ENCODE measurements at regions not wholly inside any gene's neighbourhood (a gene's known extent, or its start where the extent isn't known, plus 50 kb on each side); places are given as distances from the start of the nearest gene placed in this dataset.

DNA sequence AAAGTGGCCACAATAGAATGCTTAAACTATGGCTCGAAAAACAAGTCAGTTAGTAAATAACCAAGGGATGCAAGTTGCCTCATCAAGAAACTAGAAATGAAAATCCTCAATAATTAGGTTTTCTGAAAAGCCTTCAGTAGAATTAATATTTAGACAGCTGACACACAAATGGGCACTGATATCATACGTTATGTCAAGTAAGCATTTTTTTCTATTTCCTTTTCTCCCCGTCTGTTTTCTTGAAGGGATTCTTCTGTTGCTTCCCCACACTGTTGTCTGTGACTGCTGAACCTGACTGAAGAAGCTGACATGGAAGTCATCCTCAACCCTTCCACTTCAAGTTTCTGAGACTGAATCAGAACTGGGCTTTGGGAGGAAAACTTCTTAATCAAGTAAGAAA, 151.8 kb upstream of the CADM2 start:
- H3K27me3 Mint-ChIP-seq (ENCODE audit: unreplicated experiment), result no peaks in the 10 kb centered on the region
- BruUV-seq (replicated peaks), result no TSS peak

DNA sequence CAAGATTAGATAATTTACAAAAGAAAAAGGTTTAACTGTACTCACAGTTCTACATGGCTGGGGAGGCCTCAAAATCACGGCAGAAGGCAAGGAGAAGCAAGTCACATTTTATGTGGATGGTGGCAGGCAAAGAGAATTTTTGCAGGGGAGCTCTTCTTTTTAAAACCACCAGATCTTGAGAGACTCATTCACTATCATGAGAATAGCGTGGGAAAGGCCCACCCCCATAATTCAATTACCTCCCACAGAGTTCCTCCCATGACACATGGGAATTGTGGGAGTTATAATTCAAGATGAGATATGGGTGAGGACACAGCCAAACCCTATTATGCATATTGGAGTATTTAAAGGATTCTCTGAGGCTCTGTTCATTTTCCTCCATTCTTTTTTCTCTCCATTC, 138.7 kb upstream of the CADM2 start:
- Mint-ChIP-seq H3K27me3 (ENCODE audit: unreplicated experiment) (no peaks in the 10 kb centered on the region), H3K27ac (ENCODE audit: unreplicated experiment) (no peak overlapping the region), H3K36me3 (ENCODE audit: insufficient read depth, unreplicated experiment) (no peaks in the 10 kb centered on the region), H3K4me1 (ENCODE audit: low read depth, unreplicated experiment) (no peaks in the 10 kb centered on the region), H3K9me3 (ENCODE audit: low read depth, unreplicated experiment) (peaks cover 3% of the 10 kb centered on the region), H3K4me3 (ENCODE audit: low read depth, unreplicated experiment) (no peak overlapping the region)
- BruUV-seq (replicated peaks), result no TSS peak
- intact Hi-C loops (cut with micrococcal nuclease; ENCODE audit: unreplicated experiment), result no loop called here
- TF ChIP-seq, protein P1, sequence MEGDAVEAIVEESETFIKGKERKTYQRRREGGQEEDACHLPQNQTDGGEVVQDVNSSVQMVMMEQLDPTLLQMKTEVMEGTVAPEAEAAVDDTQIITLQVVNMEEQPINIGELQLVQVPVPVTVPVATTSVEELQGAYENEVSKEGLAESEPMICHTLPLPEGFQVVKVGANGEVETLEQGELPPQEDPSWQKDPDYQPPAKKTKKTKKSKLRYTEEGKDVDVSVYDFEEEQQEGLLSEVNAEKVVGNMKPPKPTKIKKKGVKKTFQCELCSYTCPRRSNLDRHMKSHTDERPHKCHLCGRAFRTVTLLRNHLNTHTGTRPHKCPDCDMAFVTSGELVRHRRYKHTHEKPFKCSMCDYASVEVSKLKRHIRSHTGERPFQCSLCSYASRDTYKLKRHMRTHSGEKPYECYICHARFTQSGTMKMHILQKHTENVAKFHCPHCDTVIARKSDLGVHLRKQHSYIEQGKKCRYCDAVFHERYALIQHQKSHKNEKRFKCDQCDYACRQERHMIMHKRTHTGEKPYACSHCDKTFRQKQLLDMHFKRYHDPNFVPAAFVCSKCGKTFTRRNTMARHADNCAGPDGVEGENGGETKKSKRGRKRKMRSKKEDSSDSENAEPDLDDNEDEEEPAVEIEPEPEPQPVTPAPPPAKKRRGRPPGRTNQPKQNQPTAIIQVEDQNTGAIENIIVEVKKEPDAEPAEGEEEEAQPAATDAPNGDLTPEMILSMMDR (IDR thresholded peaks at IDR 0.05; ENCODE audit: unreplicated experiment), result no peak
- no peak for DNase-seq
- CTCF ChIA-PET, result no interaction called here

More for the DNA sequence above, 151.8 kb upstream of the CADM2 start:
- no peaks in the 10 kb centered on the region for H3K4me1 Mint-ChIP-seq (ENCODE audit: low read depth, unreplicated experiment)
- DNase-seq, result no peak
- H3K27ac Mint-ChIP-seq (ENCODE audit: unreplicated experiment), result no peak overlapping the region
- H3K36me3 Mint-ChIP-seq (ENCODE audit: insufficient read depth, unreplicated experiment), result no peaks in the 10 kb centered on the region
- no peak overlapping the region for H3K4me3 Mint-ChIP-seq (ENCODE audit: low read depth, unreplicated experiment)
- intact Hi-C loops (cut with micrococcal nuclease; ENCODE audit: unreplicated experiment), result no loop called here
- TF ChIP-seq, protein P1 (IDR thresholded peaks at IDR 0.05; ENCODE audit: unreplicated experiment), result no peak
- H3K9me3 Mint-ChIP-seq (ENCODE audit: low read depth, unreplicated experiment), result no peaks in the 10 kb centered on the region
- CTCF ChIA-PET, result no interaction called here

DNA sequence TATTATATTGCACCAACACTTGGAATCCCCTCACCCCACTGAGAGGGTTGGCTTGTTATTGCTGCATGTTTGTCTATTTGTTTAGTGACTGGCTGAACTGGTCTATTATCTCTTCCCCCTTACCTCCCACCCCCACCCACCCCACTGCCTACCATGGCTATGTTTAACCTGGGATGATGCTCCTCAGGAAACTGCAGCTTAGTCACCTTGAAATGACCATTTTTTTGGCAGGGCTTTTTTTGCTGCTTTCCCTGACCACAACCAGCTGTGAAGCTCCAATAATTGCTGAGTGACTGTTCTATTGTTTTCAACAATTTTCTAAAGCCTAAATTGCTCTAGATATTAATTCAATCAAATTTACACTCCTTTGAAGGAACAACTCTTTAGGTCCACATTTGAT, 137.9 kb upstream of the CADM2 start:
- CTCF ChIA-PET, result interaction anchor here (0.6 kb wide), 1 partner anchor 273 kb away, joined by 5 read pairs; no protein-coding TSS in a partner anchor
- BruUV-seq (replicated peaks), result no TSS peak

DNA sequence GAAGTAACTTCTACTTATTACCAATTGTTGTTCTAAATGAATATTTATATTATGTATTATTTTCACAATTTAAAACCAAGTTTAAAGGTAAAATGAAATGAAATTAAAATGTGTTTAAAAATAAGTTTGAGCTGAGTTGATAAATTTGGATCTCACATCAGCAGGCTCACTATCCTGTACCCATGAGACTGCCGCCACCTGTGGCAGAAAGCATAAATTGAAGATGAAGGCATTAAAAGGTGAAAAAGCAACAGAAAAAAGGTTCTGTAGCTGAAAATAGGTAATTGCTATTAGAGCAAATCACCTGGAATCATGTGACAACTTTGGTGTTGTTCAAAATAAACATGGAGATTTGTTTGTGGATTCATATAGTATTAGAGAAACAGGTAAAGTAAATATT, 133.0 kb upstream of the CADM2 start:
- Mint-ChIP-seq H3K36me3 (ENCODE audit: insufficient read depth, unreplicated experiment) (no peaks in the 10 kb centered on the region), H3K4me3 (ENCODE audit: low read depth, unreplicated experiment) (no peak overlapping the region)
- CTCF ChIA-PET, result interaction anchor here (1.1 kb wide), 1 partner anchor 11 kb away, joined by 3 read pairs; no protein-coding TSS in a partner anchor

More for the DNA sequence above, 137.9 kb upstream of the CADM2 start:
- H3K27me3 Mint-ChIP-seq (ENCODE audit: unreplicated experiment), result no peaks in the 10 kb centered on the region
- intact Hi-C loops (cut with micrococcal nuclease; ENCODE audit: unreplicated experiment), result no loop called here
- H3K36me3 Mint-ChIP-seq (ENCODE audit: insufficient read depth, unreplicated experiment), result no peaks in the 10 kb centered on the region
- H3K9me3 Mint-ChIP-seq (ENCODE audit: low read depth, unreplicated experiment), result peaks cover 3% of the 10 kb centered on the region
- no peak overlapping the region for H3K27ac Mint-ChIP-seq (ENCODE audit: unreplicated experiment)
- H3K4me3 Mint-ChIP-seq (ENCODE audit: low read depth, unreplicated experiment), result no peak overlapping the region
- DNase-seq, result no peak
- TF ChIP-seq, protein P1 (IDR thresholded peaks at IDR 0.05; ENCODE audit: unreplicated experiment), result no peak
- no peaks in the 10 kb centered on the region for H3K4me1 Mint-ChIP-seq (ENCODE audit: low read depth, unreplicated experiment)

More for the DNA sequence above, 133.0 kb upstream of the CADM2 start:
- H3K27ac Mint-ChIP-seq (ENCODE audit: unreplicated experiment), result no peak overlapping the region
- intact Hi-C loops (cut with micrococcal nuclease; ENCODE audit: unreplicated experiment), result no loop called here
- H3K9me3 Mint-ChIP-seq (ENCODE audit: low read depth, unreplicated experiment), result no peaks in the 10 kb centered on the region
- TF ChIP-seq, protein P1 (IDR thresholded peaks at IDR 0.05; ENCODE audit: unreplicated experiment), result no peak
- H3K27me3 Mint-ChIP-seq (ENCODE audit: unreplicated experiment), result no peaks in the 10 kb centered on the region
- H3K4me1 Mint-ChIP-seq (ENCODE audit: low read depth, unreplicated experiment), result no peaks in the 10 kb centered on the region
- no TSS peak for BruUV-seq (replicated peaks)
- no peak for DNase-seq

Data from Calu3 (cell line).